GM19351 (cell line): ENCODE measurements at regions not wholly inside any gene's neighbourhood (a gene's known extent, or its start where the extent isn't known, plus 50 kb on each side); places are given as distances from the start of the nearest gene placed in this dataset.

Experiments used
- ATAC-seq: cut with Tn5 transposase; IDR thresholded peaks from one replicate; pipeline ENCODE4 v1.9.1; 2021; ENCODE audit warnings: mild to moderate bottlenecking, moderate library complexity; ENCODE audit not compliant: unreplicated experiment

DNA sequence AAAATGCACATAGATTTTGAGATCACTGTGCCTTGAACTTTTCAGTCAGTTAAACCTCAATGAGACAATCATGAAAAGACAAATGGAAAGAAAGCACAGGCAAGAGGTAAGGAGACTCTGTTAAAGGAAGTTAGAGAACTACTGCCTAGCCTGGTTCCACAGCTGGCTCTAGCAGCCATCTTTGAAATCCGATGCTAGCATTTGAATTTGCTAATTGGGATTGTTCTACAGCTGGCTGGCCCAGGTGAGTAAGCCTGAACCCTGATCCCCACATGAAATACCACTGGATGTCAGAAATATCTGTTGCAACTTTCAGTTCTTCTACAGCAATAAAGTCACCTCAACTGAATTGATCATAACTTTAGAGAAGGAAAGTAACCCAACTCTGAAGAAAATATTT lies 315.2 kb upstream of the CHAC2 start:
- no peak for ATAC-seq

DNA sequence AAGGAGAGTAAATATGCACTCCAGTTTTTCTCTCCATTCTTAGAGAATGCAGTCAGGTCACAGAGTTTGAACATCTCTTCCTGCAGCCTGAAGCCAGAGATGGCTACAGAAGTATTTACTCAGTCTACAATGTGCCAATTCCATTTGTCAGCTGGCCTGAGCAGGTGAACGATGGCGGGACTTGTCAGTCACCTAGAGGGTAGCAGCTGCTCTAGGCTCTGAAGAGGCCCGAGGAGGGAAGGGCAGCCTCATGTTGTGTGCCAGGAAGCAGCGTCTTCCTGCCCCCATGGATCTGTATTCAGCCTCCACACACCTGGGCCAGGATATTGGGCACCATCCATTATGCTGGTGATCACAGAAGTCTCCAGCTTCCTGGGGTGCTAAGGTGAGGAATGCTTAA lies 316.7 kb upstream of the CHAC2 start:
- ATAC-seq = no peak

DNA sequence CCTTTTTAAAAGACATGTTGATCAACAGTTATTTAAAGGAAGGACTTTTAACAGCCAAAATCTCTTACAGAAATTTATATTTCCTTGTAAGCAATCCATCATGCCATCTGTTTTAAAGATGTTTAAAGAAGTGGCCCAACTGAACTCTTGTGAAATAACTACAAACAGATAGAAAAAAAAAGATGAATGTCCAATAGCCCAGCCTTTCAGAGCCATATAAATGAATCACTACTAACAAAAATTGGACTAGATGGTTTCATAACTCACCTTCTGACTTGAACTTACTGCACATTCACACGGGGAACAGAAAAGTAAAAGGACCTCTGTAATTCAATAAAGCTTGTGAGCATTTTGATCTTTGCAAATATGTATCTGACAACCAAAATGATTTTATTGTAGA lies 319.0 kb upstream of the CHAC2 start:
- no peak for ATAC-seq

DNA sequence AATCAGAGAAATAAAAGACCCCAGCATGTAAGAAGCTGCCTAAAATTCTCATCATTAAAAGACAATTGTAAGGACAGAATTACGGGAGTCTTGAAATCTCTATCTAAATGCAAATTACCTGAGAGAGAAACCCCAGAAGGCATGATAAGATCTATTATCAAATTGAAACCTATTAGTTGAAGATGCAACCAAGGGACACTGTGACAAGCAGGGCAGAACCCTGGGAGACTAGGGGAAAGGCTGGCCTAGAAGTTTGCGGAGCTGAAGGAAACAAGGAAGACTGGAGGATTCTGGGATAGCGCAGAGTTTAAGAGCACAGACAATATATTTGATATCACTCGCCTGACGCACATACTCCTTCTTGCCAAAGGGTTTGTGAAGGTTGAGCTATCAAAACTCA lies 319.5 kb upstream of the CHAC2 start:
- ATAC-seq = no peak

DNA sequence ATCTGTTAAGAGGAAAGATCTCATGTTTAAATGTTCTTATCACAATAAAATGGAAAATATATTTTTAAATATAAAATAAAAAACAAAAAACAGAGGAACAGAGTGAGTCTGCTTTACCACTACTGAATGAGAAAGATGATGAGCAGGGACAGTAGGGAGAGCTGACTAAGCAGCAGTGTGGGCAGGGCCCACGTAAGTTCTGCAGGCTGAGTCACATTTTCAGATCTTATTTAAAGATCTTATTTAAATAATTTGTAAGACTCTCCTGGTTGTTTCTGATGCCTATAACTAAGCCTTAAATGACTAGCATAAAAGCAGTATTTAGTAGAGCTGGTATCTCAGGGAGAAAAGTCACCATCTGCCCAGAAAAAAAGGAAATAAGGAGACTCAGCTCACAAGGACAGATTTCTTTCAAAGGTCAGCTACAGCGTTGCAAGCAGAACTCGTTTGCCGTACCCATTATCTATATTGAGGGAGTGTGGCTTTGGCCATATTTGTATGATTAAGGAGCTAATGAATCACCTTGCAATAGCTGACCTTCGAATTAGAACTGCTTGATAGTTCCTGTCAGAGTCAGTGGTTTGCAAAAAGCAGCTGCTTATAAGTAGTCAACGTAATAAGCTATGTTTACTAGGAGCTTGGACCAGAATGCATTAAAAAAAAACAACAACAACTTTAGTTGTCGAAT lies 322.1 kb upstream of the CHAC2 start:
- peak; percentile 87 for ATAC-seq

DNA sequence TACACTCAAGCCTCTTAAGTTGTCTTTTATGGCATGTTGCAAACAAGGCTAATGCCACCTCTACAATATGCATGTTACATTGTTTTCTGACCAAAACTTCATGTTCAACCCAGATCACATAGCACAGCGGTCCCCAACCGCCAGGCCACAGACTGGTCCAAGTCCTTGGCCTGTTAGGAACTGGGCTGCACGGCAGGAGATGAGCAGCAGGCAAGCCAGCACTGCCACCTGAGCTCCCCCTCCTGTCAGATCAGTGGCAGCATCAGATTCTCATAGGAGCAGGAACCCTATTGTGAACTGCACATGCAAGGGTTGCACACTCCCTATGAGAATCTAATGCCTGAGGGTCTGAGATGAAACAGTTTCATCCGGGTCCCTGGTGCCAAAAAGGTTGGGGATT lies 324.8 kb upstream of the CHAC2 start:
- ATAC-seq = no peak

DNA sequence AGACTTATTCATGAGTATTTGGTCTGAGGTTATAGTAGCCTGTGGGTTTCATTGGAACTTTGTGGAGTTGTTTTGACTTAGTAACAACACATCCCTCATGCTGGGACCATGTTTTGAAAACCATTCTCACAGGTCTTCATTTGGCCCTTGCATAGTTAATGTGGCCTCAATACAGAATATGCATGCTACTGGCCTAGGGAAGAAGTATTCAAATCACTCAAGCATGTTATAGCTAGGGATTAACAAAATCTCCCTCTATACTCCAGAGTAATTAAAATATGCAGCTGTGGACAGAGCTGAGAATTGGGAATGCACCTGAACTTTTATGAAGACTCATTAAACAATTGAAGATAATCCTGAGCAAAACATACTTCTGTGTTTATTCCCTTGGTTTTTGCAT lies 325.5 kb upstream of the CHAC2 start:
- no peak for ATAC-seq

DNA sequence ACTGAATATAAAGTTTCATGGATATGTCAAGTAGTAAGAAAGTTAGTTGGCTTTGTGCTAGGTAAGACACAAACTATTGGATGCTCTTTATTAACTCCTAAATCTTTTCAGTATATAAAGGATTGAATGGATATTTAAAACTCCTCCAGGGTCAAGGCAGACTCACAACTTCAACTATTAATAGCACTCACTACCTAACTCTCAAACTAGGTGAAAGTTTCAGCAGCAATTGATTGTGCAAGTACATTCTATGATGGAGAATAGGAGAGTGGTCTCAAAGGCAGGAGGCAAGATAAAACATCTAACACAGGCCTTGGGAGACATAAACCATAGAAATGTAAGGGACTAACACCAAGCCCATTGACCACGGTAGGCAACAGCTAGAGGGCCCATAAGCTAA lies 328.9 kb upstream of the CHAC2 start:
- no peak for ATAC-seq

DNA sequence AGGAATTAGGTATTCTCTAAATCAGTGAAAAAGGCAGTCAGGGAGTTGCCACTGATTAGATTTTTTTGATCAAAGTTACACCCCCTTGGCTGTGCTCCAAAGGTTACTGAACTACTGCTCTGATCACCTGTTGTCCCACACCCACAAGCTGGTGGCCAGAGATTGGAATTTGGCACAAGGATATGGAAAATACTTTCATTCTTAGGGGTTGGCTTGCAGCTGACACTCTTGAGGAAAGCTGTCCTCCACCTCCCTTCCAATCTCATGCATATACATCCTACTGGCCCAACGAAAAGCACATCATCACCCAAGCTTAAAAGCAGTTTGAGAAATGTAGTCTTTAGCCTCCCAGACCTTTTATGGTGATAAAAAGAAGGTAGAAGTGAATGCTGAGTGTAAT lies 329.5 kb upstream of the CHAC2 start:
- ATAC-seq = no peak

DNA sequence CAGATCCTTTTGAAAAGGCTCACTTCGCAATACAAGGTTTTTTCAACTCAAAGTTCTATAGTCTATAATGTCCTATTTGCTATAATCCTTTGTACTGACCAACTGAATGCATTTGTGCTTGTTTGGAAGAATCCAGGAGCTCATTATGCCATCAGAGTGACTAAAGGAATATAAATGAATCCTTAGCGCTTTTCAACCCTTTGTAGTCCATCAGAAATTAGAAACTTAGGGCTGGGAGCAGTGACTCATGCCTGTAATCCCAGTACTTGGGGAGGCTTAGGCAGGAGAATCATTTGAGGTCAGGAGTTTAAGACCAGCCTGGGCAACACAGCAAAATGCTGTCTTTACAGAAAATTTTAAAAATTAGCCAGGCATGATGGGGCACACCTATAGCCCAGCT lies 330.2 kb upstream of the CHAC2 start:
- no peak for ATAC-seq

DNA sequence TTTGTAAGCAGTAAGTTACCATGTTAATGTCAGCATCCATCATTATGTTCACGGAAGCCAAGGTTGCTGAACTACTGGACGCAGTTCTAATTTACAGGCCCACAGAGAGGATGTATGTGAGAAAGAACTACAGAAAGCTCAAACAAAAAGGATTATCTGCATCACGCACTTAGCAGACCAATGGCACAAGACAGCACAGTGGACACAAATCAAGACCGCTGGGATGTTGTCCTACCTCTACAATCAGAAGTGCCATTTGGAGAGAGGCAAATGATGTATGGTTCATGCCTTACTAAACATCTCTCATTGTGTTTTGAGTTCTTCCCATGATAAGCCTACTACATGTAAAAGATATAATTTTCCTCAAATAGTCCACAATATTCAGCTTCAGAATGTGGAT lies 330.7 kb upstream of the CHAC2 start:
- ATAC-seq = no peak

DNA sequence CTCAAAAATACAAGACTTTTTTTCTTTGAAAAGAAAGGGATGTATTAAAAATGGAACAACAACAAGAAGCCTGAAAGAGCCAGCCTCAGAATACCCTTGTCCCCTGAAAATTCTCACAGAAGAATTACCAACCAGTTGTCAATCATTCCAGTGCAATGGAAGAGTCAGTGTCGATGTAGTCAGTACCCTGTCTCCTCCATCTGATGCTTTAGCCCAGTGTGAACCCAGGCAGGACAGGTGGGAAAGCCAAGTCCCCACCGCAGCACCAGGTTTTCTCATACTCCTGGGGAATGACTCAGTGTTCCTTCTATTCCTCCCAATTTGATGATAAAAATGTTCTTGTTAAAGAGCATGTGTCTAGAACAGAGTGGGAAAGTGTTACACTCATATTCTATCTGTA lies 332.0 kb upstream of the CHAC2 start:
- no peak for ATAC-seq

DNA sequence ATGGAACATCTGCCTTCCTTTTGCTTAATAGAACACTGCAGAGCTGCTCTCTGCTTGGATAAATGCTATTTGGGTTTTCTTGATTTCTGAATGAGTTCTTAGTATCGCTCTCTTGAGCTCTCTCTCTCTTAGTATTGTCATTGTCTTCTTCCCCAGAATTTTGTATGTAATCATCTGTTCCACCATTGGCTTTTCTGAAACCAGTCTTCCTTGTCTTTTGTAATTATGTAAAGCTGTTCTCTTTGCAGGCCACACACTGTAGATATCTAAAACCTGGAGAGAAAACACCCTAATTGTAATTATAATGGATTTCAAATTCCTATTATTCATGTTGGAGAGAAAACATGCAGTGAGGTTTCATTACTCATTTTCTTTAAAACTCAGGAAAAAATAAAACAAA lies 333.1 kb upstream of the CHAC2 start:
- ATAC-seq = no peak

DNA sequence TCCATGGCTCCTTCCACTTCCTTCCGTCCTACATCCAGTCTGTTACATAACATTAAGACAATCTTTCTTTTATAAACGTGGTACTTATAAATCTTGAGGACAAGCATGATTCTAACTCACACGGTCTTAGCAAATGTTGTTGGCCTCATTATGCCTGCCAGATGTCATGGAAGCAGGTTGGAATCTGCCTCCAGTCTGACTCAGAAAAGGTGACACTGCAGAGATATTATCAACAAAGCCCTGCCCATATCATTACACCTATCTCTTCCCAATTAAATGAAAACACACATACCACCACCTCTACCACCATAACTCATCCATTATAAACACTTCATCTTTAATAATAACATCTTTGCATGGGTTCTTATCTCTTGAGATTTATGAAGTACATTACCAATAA lies 334.7 kb upstream of the CHAC2 start:
- ATAC-seq = no peak

DNA sequence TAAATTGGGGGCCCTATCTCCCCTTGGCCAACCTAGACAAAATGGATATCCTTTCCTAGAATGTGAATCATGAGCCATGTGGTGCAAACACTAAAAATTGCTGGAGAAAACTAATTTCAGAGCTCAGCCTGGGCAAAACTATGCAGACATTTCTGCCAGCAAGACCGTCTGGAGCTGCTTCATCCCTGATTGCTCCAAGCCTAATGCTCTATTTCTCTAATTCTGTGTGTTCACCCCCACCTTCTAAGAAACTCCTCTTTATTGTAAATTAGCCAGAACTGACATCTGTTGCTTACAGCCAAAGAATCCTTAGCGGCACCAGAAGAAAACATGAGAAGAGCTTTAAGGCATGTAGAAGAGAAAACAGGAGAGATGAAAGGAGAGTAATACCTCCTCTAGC lies 337.7 kb upstream of the CHAC2 start:
- ATAC-seq = no peak

DNA sequence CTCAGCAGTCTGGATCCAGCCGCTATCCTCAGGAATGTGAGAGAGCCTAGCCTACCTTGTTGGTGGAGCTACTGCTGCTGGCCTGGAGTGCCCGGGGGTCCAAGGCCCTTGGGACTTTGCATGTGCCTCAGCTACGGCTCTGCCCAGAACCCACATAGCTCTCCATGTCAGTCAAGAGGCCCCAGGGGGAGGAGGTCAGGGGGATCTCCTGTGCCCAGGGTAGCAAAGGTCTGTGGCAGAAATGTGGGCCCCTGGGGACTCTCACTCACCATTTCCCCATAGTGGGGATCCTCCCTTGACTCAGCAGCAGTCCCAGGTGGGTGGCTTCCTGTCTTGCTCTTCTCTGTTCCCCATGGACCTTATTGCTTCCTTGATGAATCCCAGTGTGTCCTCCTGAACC lies 342.7 kb upstream of the CHAC2 start:
- ATAC-seq = peak; percentile 48

DNA sequence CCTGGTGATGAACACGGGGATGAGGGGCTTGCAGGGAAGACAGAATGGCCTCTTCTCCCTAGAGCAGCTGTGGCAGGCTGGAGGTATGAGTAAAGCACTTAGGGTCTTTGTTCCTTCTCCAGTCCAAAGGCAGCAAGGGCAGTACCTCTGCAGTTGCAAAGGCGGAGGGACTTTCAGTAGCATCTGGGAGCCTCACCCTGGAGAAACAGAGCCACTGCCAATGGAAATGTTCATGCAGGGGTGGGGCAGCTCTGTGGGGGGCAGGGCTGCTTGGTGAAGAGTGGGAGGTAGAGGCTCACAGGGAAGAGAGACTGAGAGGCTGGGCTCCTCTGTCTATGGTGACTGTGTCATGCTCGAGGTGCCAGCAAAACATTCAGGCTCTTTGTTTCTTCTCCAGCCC lies 344.1 kb upstream of the CHAC2 start:
- ATAC-seq = no peak

DNA sequence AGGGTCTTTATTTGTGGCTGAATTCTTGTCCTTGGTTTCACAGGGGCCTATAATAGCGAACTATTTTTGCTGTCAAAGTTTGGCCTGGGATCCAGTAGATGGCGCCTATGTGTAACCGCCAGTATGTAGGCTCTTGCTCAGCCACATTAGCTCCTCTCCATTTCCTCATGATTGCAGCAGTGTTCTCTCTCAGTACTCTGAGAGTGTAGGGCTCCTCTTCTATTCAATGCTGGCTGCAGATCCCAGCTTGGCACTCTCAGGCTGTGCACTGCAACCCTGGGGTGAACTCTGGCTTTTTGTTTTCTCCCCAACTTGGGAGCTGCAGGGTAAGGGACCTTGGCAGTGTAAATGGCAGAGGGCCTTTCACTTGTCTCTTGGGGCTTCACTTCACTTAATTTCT lies 344.6 kb upstream of the CHAC2 start:
- ATAC-seq = peak; percentile 76

DNA sequence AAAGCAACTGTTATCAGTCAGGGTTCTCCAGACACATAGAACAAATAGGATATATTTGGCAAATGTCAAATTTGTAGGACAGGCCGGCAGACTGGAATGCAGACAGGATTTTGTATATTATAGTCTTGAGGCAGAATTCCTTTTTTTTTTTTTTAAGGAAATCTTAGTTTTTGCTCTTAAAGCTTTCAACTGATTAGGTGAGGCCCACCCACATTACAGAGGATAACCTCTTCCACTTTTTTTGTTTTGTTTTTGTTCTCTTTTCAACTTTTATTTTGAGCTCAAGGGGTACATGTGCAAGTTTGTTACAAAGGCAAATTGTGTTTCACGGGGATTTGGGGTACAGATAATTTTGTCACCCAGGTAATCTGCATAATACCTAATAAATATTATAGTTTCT lies 350.2 kb upstream of the CHAC2 start:
- ATAC-seq = no peak

DNA sequence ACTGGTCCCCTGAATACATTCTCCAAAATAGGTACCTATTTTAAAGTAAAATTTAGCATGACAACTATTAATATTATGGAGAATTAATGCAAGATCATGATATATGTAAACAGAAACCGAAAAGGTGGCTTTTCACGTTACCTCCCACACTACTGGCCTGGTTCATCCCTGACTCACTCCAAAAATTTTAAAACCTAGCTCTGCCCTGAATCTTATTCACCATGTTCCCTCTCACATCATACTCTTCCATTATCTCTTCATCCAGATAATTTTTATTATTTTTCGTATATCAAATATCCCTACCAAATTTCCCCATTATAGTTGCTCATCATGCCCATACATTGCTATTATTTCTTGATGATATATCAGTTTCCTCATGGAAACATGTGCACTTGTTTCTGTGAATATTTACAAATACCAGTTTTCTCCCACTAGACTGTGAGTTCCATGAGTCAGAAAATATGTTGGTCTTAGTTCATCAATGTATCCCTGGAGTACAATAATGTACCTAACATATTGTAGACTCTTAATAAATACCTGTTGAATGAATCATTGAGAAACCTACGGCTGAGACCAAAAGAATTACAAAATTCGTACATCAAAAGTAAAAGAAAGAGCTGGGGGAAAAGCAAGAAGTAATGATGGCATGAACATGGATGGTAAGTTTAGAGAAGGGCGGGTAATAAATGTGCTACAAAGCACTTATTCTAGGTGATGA lies 360.1 kb upstream of the CHAC2 start:
- no peak for ATAC-seq

DNA sequence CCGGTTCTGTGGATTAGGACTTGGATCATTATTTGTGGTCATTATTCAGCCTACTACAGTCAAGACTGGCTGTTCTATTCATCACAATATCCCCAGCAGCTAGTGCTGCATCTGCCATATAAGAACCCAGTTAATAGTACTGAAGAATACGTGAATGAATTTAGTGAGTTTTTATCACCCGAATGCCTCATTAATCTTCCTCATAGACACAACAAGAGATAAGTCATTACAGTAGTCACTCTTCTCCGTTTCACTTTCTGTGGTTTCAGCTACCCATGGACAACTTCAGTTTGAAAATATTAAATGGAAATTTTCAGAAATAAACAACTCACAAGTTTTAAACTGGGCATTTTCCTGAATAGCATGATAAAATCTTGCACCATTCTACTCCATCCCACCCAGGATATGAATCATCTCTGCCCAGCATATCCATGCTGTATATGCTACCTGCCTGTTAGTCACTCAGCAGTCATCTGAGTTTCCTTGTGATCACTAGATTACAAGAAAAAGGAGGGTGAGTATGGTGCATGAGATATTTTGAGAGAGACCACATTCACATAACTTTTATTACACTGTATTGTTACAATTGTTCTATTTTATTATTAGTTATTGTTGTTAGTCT lies 363.7 kb upstream of the CHAC2 start:
- ATAC-seq = peak; percentile 75

DNA sequence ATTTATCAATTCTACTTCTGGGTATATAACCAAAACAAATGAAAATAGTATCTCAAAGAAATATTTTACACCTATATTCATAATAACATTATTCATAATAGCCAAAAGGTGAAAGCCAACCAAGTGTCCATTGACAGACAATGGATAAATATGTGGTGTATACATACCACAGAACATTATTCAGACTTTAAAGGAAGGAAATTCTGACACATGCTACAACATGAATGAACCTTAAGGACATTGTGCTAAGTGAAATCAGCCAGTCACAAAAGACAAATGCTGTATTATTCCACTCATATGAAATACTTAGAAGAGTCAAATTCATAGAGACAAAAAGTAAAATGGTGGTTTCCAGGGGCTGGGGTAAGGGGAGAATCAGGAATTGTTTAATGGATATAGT lies 370.5 kb upstream of the CHAC2 start:
- no peak for ATAC-seq
